ENCODE measurements at regions not wholly inside any gene's neighbourhood (a gene's known extent, or its start where the extent isn't known, plus 50 kb on each side); places are given as distances from the start of the nearest gene placed in this dataset.

- Histone ChIP-seq H3K4me1 (ENCODE audit: insufficient read depth) (no peaks in the 10 kb centered on the region), H3K4me2 (no peak overlapping the region), H3F3A (replicated peaks; ENCODE audit: low read depth) (no peaks in the 10 kb centered on the region), H3K9me2 (ENCODE audit: insufficient read depth) (no peaks in the 10 kb centered on the region), H3K4me3 (no peak overlapping the region), H4K20me1 (replicated peaks; ENCODE audit: insufficient read depth) (no peaks in the 10 kb centered on the region), H3K27ac (ENCODE audit: low read depth) (no peak overlapping the region), H2AFZ (no peak overlapping the region), H3K36me3 (ENCODE audit: insufficient read depth) (no peaks in the 10 kb centered on the region), H3K27me3 (ENCODE audit: insufficient read depth) (no peaks in the 10 kb centered on the region), H3K79me2 (replicated peaks; ENCODE audit: insufficient read depth) (no peaks in the 10 kb centered on the region)
- Mint-ChIP-seq H3K9me3 (peaks cover 13% of the 10 kb centered on the region), H3K4me1 (no peaks in the 10 kb centered on the region), H3K27me3 (ENCODE audit: insufficient read depth, low read depth, poor library complexity) (peaks cover 2% of the 10 kb centered on the region), H3K27ac (no peak overlapping the region), H3K36me3 (ENCODE audit: low read depth) (peaks cover 8% of the 10 kb centered on the region), H3K4me3 (no peak overlapping the region)
- no peak for TF ChIP-seq ETS1 (IDR thresholded peaks at IDR 0.05)
- no peak for TF ChIP-seq EZH2phosphoT487 (IDR thresholded peaks at IDR 0.05; ENCODE audit: unreplicated experiment)
- TF ChIP-seq ZNF331 (CRISPR knock-in tag; IDR thresholded peaks at IDR 0.05; ENCODE audit: low read depth): no peak
- TF ChIP-seq, protein P1, sequence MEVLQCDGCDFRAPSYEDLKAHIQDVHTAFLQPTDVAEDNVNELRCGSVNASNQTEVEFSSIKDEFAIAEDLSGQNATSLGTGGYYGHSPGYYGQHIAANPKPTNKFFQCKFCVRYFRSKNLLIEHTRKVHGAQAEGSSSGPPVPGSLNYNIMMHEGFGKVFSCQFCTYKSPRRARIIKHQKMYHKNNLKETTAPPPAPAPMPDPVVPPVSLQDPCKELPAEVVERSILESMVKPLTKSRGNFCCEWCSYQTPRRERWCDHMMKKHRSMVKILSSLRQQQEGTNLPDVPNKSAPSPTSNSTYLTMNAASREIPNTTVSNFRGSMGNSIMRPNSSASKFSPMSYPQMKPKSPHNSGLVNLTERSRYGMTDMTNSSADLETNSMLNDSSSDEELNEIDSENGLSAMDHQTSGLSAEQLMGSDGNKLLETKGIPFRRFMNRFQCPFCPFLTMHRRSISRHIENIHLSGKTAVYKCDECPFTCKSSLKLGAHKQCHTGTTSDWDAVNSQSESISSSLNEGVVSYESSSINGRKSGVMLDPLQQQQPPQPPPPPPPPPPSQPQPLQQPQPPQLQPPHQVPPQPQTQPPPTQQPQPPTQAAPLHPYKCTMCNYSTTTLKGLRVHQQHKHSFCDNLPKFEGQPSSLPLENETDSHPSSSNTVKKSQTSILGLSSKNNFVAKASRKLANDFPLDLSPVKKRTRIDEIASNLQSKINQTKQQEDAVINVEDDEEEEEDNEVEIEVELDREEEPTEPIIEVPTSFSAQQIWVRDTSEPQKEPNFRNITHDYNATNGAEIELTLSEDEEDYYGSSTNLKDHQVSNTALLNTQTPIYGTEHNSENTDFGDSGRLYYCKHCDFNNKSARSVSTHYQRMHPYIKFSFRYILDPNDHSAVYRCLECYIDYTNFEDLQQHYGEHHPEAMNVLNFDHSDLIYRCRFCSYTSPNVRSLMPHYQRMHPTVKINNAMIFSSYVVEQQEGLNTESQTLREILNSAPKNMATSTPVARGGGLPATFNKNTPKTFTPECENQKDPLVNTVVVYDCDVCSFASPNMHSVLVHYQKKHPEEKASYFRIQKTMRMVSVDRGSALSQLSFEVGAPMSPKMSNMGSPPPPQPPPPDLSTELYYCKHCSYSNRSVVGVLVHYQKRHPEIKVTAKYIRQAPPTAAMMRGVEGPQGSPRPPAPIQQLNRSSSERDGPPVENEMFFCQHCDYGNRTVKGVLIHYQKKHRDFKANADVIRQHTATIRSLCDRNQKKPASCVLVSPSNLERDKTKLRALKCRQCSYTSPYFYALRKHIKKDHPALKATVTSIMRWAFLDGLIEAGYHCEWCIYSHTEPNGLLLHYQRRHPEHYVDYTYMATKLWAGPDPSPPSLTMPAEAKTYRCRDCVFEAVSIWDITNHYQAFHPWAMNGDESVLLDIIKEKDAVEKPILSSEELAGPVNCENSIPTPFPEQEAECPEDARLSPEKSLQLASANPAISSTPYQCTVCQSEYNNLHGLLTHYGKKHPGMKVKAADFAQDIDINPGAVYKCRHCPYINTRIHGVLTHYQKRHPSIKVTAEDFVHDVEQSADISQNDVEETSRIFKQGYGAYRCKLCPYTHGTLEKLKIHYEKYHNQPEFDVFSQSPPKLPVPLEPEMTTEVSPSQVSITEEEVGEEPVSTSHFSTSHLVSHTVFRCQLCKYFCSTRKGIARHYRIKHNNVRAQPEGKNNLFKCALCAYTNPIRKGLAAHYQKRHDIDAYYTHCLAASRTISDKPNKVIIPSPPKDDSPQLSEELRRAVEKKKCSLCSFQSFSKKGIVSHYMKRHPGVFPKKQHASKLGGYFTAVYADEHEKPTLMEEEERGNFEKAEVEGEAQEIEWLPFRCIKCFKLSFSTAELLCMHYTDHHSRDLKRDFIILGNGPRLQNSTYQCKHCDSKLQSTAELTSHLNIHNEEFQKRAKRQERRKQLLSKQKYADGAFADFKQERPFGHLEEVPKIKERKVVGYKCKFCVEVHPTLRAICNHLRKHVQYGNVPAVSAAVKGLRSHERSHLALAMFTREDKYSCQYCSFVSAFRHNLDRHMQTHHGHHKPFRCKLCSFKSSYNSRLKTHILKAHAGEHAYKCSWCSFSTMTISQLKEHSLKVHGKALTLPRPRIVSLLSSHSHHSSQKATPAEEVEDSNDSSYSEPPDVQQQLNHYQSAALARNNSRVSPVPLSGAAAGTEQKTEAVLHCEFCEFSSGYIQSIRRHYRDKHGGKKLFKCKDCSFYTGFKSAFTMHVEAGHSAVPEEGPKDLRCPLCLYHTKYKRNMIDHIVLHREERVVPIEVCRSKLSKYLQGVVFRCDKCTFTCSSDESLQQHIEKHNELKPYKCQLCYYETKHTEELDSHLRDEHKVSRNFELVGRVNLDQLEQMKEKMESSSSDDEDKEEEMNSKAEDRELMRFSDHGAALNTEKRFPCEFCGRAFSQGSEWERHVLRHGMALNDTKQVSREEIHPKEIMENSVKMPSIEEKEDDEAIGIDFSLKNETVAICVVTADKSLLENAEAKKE (CRISPR knock-in tag; IDR thresholded peaks at IDR 0.05): no peak
- TF ChIP-seq CREB1 (CRISPR knock-in tag; IDR thresholded peaks at IDR 0.05; ENCODE audit: low read depth): no peak
- TF ChIP-seq, protein P2, sequence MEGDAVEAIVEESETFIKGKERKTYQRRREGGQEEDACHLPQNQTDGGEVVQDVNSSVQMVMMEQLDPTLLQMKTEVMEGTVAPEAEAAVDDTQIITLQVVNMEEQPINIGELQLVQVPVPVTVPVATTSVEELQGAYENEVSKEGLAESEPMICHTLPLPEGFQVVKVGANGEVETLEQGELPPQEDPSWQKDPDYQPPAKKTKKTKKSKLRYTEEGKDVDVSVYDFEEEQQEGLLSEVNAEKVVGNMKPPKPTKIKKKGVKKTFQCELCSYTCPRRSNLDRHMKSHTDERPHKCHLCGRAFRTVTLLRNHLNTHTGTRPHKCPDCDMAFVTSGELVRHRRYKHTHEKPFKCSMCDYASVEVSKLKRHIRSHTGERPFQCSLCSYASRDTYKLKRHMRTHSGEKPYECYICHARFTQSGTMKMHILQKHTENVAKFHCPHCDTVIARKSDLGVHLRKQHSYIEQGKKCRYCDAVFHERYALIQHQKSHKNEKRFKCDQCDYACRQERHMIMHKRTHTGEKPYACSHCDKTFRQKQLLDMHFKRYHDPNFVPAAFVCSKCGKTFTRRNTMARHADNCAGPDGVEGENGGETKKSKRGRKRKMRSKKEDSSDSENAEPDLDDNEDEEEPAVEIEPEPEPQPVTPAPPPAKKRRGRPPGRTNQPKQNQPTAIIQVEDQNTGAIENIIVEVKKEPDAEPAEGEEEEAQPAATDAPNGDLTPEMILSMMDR (conservative IDR thresholded peaks at IDR 0.05; ENCODE audit: low read depth in 2 of 2): no peak
- TF ChIP-seq NANOG (IDR thresholded peaks at IDR 0.05; ENCODE audit: borderline replicate concordance): no peak
- TF ChIP-seq JUNB (IDR thresholded peaks at IDR 0.05; ENCODE audit: unreplicated experiment): no peak
- TF ChIP-seq ZNF114 (CRISPR knock-in tag; IDR thresholded peaks at IDR 0.05): no peak
- TF ChIP-seq, protein P3, sequence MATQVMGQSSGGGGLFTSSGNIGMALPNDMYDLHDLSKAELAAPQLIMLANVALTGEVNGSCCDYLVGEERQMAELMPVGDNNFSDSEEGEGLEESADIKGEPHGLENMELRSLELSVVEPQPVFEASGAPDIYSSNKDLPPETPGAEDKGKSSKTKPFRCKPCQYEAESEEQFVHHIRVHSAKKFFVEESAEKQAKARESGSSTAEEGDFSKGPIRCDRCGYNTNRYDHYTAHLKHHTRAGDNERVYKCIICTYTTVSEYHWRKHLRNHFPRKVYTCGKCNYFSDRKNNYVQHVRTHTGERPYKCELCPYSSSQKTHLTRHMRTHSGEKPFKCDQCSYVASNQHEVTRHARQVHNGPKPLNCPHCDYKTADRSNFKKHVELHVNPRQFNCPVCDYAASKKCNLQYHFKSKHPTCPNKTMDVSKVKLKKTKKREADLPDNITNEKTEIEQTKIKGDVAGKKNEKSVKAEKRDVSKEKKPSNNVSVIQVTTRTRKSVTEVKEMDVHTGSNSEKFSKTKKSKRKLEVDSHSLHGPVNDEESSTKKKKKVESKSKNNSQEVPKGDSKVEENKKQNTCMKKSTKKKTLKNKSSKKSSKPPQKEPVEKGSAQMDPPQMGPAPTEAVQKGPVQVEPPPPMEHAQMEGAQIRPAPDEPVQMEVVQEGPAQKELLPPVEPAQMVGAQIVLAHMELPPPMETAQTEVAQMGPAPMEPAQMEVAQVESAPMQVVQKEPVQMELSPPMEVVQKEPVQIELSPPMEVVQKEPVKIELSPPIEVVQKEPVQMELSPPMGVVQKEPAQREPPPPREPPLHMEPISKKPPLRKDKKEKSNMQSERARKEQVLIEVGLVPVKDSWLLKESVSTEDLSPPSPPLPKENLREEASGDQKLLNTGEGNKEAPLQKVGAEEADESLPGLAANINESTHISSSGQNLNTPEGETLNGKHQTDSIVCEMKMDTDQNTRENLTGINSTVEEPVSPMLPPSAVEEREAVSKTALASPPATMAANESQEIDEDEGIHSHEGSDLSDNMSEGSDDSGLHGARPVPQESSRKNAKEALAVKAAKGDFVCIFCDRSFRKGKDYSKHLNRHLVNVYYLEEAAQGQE (IDR thresholded peaks at IDR 0.05; ENCODE audit: unreplicated experiment): no peak
- no peak for TF ChIP-seq STAT1 (IDR thresholded peaks at IDR 0.05; ENCODE audit: unreplicated experiment)
- no peak for TF ChIP-seq EZH2 (IDR thresholded peaks at IDR 0.05; ENCODE audit: low read depth, unreplicated experiment)
- no peak for TF ChIP-seq POLR2AphosphoS5 (IDR thresholded peaks at IDR 0.05; ENCODE audit: low read depth)
- ATAC-seq (no peak), DNase-seq (ENCODE audit: low spot score) (no peak)
Measured at GRCh38 chr1:239483391-239483790, 97.0 kb downstream of the CHRM3 start.

All from GM23338 (cell line).